GM12874 (cell line): ENCODE measurements at regions not wholly inside any gene's neighbourhood (a gene's known extent, or its start where the extent isn't known, plus 50 kb on each side); places are given as distances from the start of the nearest gene placed in this dataset.

Experiments used
- TF ChIP-seq, protein P1 (sequence below): IDR thresholded peaks from 2 replicates; pipeline ENCODE4 v1.5.1; 2011; ENCODE audit warnings: low read depth, mild to moderate bottlenecking, control low read depth, low read length, moderate library complexity; ENCODE audit not compliant: insufficient read depth

DNA sequence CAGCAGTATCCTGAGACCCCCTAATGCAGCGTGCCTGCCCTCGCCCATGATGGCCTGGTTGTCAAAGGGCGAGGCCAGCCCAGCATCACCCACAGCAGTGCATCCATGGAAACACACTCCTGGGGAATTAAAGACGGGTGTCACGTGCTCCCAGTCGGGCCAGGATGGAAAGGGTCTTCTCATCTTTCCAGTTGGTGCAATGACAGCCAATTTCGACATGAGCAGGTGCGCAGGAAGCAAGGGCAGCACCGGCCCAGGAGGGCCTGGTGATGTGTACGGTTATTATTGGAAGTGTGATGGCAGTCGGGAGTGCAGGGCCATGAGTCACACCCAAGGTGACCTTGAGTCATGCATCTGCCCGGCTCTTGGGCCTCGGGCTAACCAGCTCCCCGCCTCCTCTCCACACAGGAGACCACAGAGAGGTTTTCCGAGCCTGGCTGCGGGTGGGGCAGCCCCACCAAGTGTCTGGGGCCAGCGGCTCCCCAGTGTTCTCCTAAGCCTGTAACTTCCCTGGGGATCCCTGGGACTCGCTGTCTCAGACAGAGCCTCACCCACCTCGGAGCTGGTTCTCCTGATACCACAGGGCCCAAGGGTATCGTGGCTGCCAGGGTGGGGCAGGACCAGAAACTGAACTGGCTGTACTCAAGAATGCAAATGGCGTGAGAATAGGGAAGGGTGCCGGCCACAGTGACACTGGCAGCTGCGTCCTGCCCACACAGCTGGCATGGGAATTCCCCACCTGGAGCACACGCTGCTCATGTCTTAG is 119.8 kb downstream of the SIK1 start:
- TF ChIP-seq, protein P1, sequence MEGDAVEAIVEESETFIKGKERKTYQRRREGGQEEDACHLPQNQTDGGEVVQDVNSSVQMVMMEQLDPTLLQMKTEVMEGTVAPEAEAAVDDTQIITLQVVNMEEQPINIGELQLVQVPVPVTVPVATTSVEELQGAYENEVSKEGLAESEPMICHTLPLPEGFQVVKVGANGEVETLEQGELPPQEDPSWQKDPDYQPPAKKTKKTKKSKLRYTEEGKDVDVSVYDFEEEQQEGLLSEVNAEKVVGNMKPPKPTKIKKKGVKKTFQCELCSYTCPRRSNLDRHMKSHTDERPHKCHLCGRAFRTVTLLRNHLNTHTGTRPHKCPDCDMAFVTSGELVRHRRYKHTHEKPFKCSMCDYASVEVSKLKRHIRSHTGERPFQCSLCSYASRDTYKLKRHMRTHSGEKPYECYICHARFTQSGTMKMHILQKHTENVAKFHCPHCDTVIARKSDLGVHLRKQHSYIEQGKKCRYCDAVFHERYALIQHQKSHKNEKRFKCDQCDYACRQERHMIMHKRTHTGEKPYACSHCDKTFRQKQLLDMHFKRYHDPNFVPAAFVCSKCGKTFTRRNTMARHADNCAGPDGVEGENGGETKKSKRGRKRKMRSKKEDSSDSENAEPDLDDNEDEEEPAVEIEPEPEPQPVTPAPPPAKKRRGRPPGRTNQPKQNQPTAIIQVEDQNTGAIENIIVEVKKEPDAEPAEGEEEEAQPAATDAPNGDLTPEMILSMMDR: no peak

DNA sequence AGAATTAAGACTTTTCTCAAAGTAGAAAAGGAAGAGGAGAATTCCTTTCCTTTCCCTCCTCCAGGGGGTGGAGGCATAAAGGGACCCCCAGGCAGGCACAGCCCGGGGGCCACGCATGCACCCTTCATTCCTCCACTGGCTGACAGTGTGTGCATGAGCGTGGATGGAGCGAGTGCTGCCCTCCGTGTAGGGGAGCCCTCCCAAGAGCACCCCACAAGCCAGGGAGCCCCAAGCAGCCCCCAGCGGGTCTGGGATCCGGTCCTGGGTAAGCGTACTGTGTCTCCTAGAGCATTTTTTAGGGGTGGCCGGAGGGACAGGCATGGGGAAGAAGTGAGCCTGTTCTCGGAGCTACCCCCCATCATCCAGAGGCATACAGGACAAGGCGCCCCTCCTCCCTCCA is 120.5 kb downstream of the SIK1 start:
- TF ChIP-seq, protein P1: no peak

DNA sequence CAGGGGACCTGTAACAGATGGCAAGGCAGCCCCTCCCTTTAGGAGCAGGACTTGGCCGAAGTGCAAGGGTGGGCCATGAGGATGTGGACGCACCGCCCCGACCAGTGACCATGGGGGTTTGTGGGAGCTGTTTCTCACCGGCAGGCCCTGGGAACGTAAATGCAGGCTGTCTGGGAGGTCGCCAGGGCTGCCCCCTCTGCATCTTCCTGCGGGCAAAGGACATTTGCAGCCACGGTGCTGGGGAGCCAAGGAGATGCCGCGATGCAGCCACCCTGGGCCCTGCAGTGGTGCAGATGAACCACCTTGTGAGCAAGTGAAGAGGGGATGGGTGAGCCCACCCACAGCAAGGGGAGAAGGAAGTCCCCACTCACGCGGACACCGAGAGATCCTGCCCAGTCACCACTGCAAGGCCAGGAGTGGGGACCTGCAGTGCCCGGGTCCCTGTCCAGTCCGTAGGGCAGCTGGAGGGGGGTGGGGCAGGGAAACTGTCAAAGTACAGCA is 121.1 kb downstream of the SIK1 start:
- TF ChIP-seq, protein P1: no peak

DNA sequence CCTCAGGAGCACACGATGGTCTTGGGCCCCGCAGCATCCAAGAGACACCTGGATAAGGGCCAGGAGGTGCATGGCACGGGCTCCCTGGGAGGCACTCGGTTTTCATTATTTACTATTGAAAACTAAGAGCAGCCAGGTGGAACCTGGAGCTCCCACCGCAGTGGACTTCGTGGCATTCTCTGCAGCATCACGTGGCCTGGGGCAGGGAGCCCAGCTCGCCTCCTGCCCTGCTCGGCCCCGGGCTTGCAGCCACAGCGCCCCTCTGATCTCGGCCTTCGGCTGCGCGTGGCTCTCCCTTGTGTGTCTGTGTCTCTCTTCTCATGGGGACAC is 121.6 kb downstream of the SIK1 start:
- TF ChIP-seq, protein P1: no peak

DNA sequence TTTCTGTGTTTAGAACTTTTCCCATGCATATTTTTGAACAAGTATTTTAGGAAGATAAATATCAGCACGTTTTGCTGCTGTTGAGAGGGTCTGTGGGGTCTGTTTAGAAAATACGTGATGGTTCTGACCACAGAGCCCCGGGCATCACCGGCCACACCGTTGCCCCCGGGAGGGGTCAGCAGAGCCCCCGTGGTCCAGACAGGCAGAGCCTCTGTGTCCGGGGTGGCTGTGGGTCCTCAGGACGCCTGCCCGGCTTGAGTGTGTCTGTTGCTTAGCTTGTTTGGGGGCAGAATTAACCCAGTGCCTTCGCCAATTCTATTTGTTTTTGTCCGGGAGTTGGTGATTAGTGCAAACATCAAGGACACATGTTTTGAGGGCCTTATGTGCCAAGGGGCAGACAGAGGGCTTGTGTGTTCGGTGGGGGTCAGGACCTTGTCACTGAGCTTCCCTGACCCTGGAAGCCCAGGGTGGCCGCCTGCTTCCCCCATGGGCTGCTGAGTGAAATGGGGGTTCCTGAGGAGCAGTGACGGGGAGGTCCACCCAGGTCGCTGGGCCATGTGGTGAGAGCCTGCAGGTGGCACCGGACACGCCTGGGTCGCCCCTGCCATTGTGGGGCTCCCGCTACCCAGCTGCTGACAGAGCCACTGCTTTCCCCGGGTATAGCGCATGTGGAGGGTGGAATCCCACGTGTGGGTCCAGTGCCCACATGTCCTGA is 122.2 kb downstream of the SIK1 start:
- TF ChIP-seq, protein P1: no peak

DNA sequence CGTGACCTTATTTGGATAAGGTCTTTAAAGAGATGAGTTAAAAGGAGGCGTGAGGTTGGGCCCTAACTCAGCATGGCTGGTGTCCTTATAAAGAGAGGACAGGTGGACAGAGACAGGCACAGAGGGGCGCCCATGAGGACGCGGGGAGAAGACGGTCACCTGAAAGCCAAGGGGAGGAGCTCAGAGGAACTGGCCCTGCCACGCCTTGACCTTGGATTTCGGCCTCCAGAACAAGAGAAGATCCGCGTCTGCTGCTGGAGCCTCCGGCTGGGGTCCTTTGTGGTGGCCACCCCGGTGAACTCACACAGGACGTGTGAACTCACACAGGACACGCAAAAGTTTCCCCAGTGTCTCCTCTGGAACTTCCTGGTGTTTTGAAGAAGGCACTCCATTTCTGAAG is 122.7 kb downstream of the SIK1 start:
- TF ChIP-seq, protein P1: no peak

DNA sequence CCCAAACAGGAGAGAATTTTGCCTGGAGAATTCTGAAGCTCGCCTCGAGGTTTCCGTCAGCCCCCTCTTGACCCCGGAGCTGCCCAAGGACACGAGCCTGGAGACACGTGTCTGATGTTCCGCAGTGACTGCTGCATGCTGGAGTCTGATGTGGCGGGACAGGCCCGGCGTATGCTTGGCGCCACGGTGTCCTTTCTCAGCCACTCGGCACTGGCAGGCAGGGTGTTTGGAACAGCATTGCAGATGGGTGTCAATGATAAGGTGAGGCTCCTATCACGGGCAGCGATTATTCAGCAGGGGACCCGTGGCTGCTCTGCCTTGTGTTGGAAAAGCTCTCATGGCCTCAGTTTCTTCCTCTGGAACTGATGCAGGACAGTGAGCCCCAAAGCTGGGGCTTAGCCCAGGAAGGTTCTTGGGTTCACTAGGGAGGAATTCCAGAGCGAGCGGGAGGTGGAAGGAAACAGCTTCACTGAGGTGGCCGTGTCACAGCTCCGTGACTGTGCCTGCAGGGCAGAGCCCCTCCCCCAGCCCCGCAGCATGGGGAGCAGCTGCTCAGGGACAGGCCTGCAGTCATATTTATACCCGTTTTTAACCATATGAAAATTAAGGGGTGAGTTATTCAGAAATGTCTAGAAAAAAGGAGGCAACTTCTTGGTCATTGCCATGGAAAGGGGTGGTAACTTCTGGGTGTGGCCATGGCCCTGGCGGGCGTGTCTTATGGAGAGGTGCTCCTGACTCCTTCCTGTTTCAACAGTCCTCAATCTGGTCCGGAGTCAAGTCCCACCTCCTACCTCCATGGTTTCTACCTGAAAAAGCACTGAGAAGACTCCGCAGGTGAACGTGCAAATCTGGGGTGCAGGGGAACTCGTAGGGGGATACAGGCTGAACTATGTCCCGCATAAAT is 123.4 kb downstream of the SIK1 start:
- TF ChIP-seq, protein P1: no peak
